ENCODE measurements at regions not wholly inside any gene's neighbourhood (a gene's known extent, or its start where the extent isn't known, plus 50 kb on each side); places are given as distances from the start of the nearest gene placed in this dataset.

DNA sequence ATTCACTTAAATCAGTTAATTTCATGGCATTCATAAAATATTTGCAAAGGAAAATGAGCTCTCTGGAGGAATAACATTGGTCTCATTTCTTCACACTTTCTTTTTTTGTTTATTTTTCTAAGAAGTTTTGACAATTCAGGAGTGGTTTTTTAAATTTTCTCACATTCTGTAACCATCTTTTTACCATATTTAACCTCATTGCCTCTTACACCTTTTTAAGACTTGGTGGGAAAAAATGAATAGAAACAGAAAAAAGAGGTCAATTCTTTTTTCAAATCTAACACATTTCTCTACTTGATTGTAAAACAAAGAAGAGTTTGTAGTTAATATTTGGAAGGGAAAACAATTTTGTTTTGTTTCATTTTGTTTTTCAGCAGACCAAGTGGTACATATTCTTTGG, 1034.7 kb upstream of the RAG2 start:
- TF ChIP-seq, protein P1, sequence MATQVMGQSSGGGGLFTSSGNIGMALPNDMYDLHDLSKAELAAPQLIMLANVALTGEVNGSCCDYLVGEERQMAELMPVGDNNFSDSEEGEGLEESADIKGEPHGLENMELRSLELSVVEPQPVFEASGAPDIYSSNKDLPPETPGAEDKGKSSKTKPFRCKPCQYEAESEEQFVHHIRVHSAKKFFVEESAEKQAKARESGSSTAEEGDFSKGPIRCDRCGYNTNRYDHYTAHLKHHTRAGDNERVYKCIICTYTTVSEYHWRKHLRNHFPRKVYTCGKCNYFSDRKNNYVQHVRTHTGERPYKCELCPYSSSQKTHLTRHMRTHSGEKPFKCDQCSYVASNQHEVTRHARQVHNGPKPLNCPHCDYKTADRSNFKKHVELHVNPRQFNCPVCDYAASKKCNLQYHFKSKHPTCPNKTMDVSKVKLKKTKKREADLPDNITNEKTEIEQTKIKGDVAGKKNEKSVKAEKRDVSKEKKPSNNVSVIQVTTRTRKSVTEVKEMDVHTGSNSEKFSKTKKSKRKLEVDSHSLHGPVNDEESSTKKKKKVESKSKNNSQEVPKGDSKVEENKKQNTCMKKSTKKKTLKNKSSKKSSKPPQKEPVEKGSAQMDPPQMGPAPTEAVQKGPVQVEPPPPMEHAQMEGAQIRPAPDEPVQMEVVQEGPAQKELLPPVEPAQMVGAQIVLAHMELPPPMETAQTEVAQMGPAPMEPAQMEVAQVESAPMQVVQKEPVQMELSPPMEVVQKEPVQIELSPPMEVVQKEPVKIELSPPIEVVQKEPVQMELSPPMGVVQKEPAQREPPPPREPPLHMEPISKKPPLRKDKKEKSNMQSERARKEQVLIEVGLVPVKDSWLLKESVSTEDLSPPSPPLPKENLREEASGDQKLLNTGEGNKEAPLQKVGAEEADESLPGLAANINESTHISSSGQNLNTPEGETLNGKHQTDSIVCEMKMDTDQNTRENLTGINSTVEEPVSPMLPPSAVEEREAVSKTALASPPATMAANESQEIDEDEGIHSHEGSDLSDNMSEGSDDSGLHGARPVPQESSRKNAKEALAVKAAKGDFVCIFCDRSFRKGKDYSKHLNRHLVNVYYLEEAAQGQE (IDR thresholded peaks at IDR 0.05; ENCODE audit: insufficient read depth in 1 of 2, low read depth in 2 of 2, low read length in 1 of 2) = no peak
- TF ChIP-seq, protein P2, sequence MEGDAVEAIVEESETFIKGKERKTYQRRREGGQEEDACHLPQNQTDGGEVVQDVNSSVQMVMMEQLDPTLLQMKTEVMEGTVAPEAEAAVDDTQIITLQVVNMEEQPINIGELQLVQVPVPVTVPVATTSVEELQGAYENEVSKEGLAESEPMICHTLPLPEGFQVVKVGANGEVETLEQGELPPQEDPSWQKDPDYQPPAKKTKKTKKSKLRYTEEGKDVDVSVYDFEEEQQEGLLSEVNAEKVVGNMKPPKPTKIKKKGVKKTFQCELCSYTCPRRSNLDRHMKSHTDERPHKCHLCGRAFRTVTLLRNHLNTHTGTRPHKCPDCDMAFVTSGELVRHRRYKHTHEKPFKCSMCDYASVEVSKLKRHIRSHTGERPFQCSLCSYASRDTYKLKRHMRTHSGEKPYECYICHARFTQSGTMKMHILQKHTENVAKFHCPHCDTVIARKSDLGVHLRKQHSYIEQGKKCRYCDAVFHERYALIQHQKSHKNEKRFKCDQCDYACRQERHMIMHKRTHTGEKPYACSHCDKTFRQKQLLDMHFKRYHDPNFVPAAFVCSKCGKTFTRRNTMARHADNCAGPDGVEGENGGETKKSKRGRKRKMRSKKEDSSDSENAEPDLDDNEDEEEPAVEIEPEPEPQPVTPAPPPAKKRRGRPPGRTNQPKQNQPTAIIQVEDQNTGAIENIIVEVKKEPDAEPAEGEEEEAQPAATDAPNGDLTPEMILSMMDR (IDR thresholded peaks at IDR 0.05) = no peak
- TF ChIP-seq POLR2AphosphoS5 (IDR thresholded peaks at IDR 0.05; ENCODE audit: low read depth, low read length) = no peak

Data from Panc1 (cell line).